Transverse colon (tissue), 4 donors: ENCODE measurements at regions not wholly inside any gene's neighbourhood (a gene's known extent, or its start where the extent isn't known, plus 50 kb on each side); places are given as distances from the start of the nearest gene placed in this dataset.
"Not testable (repeated sequence)": the region's sequence is repeated elsewhere in the genome, so short reads cannot be mapped to it uniquely, and the experiment has no call there.

ENCODE experiments used
- DNase-seq: peaks from one replicate; pipeline ENCODE4 v3.0.0-alpha.2; 2019
- H3K27ac ChIP-seq, 4 donors: fragments of 200-600 bp; sonication (generic); 2 replicates each; pipeline ENCODE4 v1.5.1; 2016 to 2018; ENCODE audit warnings: inconsistent platforms in 4 of 4
- H3K27me3 ChIP-seq: fragments of 200-600 bp; sonication (generic); 2 replicates; pipeline ENCODE4 v1.5.1; 2017; ENCODE audit warnings: inconsistent platforms
- H3K36me3 ChIP-seq, 4 donors: fragments of 200-600 bp; sonication (generic); 2 replicates each; pipeline ENCODE4 v1.5.1; 2017 to 2019; ENCODE audit warnings: inconsistent platforms in 4 of 4
- H3K4me1 ChIP-seq, 4 donors: fragments of 200-600 bp; sonication (generic); 2 replicates each; pipeline ENCODE4 v1.5.1; 2017 to 2020; ENCODE audit warnings: inconsistent platforms in 4 of 4
- H3K4me3 ChIP-seq, 4 donors: fragments of 200-600 bp; sonication (generic); 1 replicate in 1 of 4; 2 replicates in 3 of 4; pipeline versions ENCODE4 v1.5.1 to v1.6.1; 2017 to 2019; ENCODE audit warnings: inconsistent platforms in 4 of 4
- H3K9me3 ChIP-seq, 2 donors: fragments of 200-600 bp; sonication (generic); 2 replicates each; pipeline ENCODE4 v1.5.1; 2017 to 2019; ENCODE audit warnings: inconsistent platforms in 2 of 2
- CTCF ChIP-seq, 5 experiments: fragments of 200-600 bp in 3 of 5; fragments of 450-650 bp in 2 of 5; sonication (generic) in 3 of 5; IDR thresholded peaks; 1 replicate in 2 of 5; 2 replicates in 3 of 5; pipeline ENCODE4 v1.5.1; 2016 to 2017; ENCODE audit warnings: antibody characterized with exemption in 5 of 5, inconsistent platforms in 3 of 5, mild to moderate bottlenecking in 2 of 5, moderate library complexity in 1 of 5
- EP300 ChIP-seq: sonication (generic); formaldehyde crosslinking; IDR thresholded peaks from one replicate; pipeline ENCODE4 v1.6.1; 2017; ENCODE audit warnings: antibody characterized with exemption, low read depth
- POLR2A ChIP-seq: fragments of 450-650 bp; IDR thresholded peaks from one replicate; pipeline ENCODE4 v1.6.1; 2016; ENCODE audit warnings: antibody characterized with exemption, mild to moderate bottlenecking, moderate library complexity
- POLR2AphosphoS5 ChIP-seq, 3 donors: sonication (generic); formaldehyde crosslinking; IDR thresholded peaks; one replicate each; pipeline ENCODE4 v1.6.1; 2016; ENCODE audit warnings: antibody characterized with exemption in 3 of 3
- WGBS, 2 donors: methylation state at CpG; one replicate each; pipeline ENCODE4 v1.1.5; 2018; ENCODE audit warnings: low coverage in 1 of 2; 5-methylcytosine and 5-hydroxymethylcytosine counted together
- in situ Hi-C, 4 donors: fragments of 200-750 bp; cut with MboI; loops; one replicate each; pipeline versions ENCODE4 v1.15.0 to v1.15.1; 2017; ENCODE audit warnings: low sequenced_read_pairs in 3 of 4, low pct_ligation_motif_present in 1 of 4, low pct_unique_long_range_greater_than_20kb in 1 of 4
- intact Hi-C: fragments of 100-400 bp; cut with DNase I; formaldehyde crosslinking; loops from one replicate; pipeline ENCODE4 v1.15.1; 2023; ENCODE audit warnings: low total_unique reads

GRCh38 chr13:109272595-109273325 lies 513.6 kb downstream of the IRS2 start:
- TF ChIP-seq POLR2A (no peak), CTCF (IDR thresholded peaks at IDR 0.05) (no peak), POLR2AphosphoS5 (IDR thresholded peaks at IDR 0.05) (no peak), EP300 (no peak)
- in situ Hi-C loops: no loop called here

GRCh38 chr13:109271555-109272541 lies 514.5 kb downstream of the IRS2 start:
- H3K27ac ChIP-seq: no peak overlapping the region
- in situ Hi-C loops: no loop called here
- no peaks in the 10 kb centered on the region for H3K27me3 ChIP-seq
- no peaks in the 10 kb centered on the region for H3K9me3 ChIP-seq
- 75 to 89% methylated on average over 5 to 7 of the region's 7 CpGs for WGBS, 2 donors
- H3K4me3 ChIP-seq: no peak overlapping the region
- no peaks in the 10 kb centered on the region for H3K36me3 ChIP-seq
- intact Hi-C loops: no loop called here
- H3K4me1 ChIP-seq: no peaks in the 10 kb centered on the region
- no peak for TF ChIP-seq POLR2AphosphoS5 (IDR thresholded peaks at IDR 0.05)
- TF ChIP-seq POLR2A: no peak
- no peak for TF ChIP-seq CTCF (IDR thresholded peaks at IDR 0.05)
- TF ChIP-seq EP300: no peak
- DNase-seq: no peak

More at GRCh38 chr13:109272595-109273325, 513.6 kb downstream of the IRS2 start:
- DNase-seq: no peak
- no peaks in the 10 kb centered on the region for H3K4me1 ChIP-seq
- 63 to 73% methylated on average over 3 to 6 of the region's 6 CpGs for WGBS, 2 donors
- no peaks in the 10 kb centered on the region for H3K36me3 ChIP-seq
- H3K9me3 ChIP-seq: no peaks in the 10 kb centered on the region
- no peaks in the 10 kb centered on the region for H3K27me3 ChIP-seq
- no peak overlapping the region for H3K27ac ChIP-seq
- intact Hi-C loops: no loop called here
- no peak overlapping the region for H3K4me3 ChIP-seq

- WGBS, 2 donors: 59 to 73% methylated on average over 8 to 9 of the region's 9 CpGs
- in situ Hi-C loops: no loop called here
These were observed 515.3 kb downstream of the IRS2 start for GRCh38 chr13:109271061-109271460.

GRCh38 chr13:109269381-109269780 lies 517.0 kb downstream of the IRS2 start:
- H3K4me3 ChIP-seq, H3K27me3 ChIP-seq, H3K36me3 ChIP-seq, intact Hi-C loops, in situ Hi-C loops, H3K4me1 ChIP-seq, DNase-seq, H3K27ac ChIP-seq, H3K9me3 ChIP-seq: not testable (repeated sequence)
- WGBS, 2 donors: 76 to 88% methylated on average over 1 to 4 of the region's 4 CpGs

More at GRCh38 chr13:109271061-109271460, 515.3 kb downstream of the IRS2 start:
- no peak overlapping the region for H3K4me3 ChIP-seq
- no peak for DNase-seq
- no peaks in the 10 kb centered on the region for H3K27me3 ChIP-seq
- no peak for TF ChIP-seq EP300
- TF ChIP-seq CTCF (IDR thresholded peaks at IDR 0.05): no peak
- TF ChIP-seq POLR2A: no peak
- no peak for TF ChIP-seq POLR2AphosphoS5 (IDR thresholded peaks at IDR 0.05)
- no peaks in the 10 kb centered on the region for H3K4me1 ChIP-seq
- H3K27ac ChIP-seq: no peak overlapping the region
- intact Hi-C loops: no loop called here
- H3K36me3 ChIP-seq: no peaks in the 10 kb centered on the region
- no peaks in the 10 kb centered on the region for H3K9me3 ChIP-seq

GRCh38 chr13:109268492-109268891 lies 517.9 kb downstream of the IRS2 start:
- H3K9me3 ChIP-seq, H3K27ac ChIP-seq, intact Hi-C loops, H3K4me1 ChIP-seq, in situ Hi-C loops, H3K4me3 ChIP-seq, H3K27me3 ChIP-seq, H3K36me3 ChIP-seq, DNase-seq: not testable (repeated sequence)
- WGBS, 2 donors: 90 to 95% methylated on average over 3 of the region's 3 CpGs

- H3K4me3 ChIP-seq, H3K9me3 ChIP-seq, DNase-seq, H3K27me3 ChIP-seq, H3K27ac ChIP-seq, H3K36me3 ChIP-seq, intact Hi-C loops, in situ Hi-C loops, H3K4me1 ChIP-seq: not testable (repeated sequence)
- 81% methylated on average over 4 of the region's 4 CpGs; no CpG with 5 or more reads in 1 of the 2 donors for WGBS, 2 donors
These were observed 519.0 kb downstream of the IRS2 start for GRCh38 chr13:109267400-109267799.

GRCh38 chr13:109265438-109265742 lies 521.0 kb downstream of the IRS2 start:
- DNase-seq, H3K9me3 ChIP-seq, H3K27me3 ChIP-seq, H3K27ac ChIP-seq, intact Hi-C loops, in situ Hi-C loops, H3K4me3 ChIP-seq, H3K36me3 ChIP-seq, H3K4me1 ChIP-seq: not testable (repeated sequence)
- WGBS, 2 donors: 73 to 82% methylated on average over 5 to 8 of the region's 8 CpGs
